Stimulated activated CD8-positive, alpha-beta memory T cell treated with anti-CD3 and anti-CD28 coated beads, Interleukin-15, amount 100 ng/mL, for 1 hour (primary cell): ENCODE measurements at regions not wholly inside any gene's neighbourhood (a gene's known extent, or its start where the extent isn't known, plus 50 kb on each side); places are given as distances from the start of the nearest gene placed in this dataset.
"Not testable (repeated sequence)": the region's sequence is repeated elsewhere in the genome, so short reads cannot be mapped to it uniquely, and the experiment has no call there.

Source experiments
- DNase-seq: peaks from one replicate; pipeline ENCODE4 v3.0.0-alpha.2; 2020; ENCODE audit warnings: low read depth

DNA sequence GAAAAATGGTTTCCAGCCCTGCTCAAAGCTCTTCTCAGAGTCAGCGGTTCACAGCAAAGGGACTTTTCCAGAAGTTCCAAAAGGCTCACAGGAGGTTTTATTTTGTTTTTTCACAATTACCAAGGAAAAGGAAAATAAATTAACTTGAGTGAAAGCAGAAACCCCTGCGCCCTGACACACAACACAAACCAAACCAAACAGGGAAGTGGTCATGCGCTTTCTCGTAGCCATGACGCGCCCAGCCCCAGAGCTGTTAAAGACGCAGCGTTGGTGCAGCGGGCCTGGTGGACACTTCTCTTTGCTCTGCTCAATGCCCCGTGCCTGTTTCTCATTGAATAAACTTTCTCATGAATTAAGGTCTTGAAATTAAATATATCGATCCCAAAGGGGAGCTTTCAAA lies 134.4 kb upstream of the LYZL2 start:
- no peak for DNase-seq

DNA sequence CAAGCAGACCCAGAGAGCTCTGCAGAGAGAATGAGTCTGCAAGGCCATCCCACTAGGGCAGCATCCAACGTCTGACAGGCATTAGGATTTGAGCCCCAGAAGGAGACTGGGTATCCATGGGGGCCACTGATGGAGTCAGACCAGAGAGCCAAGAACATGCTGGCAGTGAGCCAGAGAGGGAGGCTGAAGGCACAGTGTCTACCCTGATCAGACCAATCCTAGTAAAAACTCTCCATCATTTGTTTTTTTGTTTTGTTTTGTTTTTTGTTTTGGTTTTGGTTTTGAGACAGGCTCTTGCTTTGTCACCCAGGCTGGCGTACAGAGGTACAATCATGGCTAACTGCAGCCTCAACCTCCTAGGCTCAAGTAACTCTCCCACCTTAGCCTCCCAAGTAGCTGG lies 133.1 kb upstream of the LYZL2 start:
- no peak for DNase-seq

DNA sequence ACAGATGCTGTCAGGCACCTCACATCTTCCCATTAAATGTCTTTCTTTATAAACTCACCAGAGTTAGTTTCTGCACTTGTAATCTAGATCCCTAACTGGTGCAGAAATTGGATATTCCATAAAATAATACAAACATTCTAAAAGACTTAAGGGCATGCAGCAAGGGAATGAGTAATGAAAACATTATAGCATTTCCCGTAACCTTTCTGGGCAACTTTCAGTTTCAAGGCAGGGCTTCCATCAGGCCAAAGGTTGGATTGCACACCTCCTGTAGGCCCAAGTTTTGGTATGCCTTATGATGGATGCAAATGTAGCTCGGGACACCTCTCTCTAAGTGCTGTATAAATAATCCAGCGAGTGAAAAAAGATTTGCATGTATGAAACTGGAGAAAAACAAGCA lies 129.9 kb upstream of the LYZL2 start:
- no peak for DNase-seq

DNA sequence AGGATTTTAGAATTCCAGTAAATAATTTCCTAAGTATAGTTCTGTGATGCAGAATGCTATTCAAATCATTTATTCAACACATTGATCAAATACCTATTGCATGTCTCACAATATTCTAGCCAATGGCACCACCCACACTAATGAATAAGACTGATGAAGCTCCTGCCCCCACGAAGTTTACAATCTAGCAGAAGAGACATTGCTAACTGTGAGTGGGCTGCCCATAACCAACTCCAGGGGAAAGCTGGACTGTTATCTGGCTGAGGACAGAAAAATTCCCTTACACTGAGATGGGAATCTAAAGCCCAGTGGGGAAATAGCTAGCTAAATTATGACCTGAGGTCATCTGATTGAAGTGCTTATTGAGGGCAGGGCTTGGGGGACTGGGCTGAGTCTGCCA lies 128.8 kb upstream of the LYZL2 start:
- no peak for DNase-seq

DNA sequence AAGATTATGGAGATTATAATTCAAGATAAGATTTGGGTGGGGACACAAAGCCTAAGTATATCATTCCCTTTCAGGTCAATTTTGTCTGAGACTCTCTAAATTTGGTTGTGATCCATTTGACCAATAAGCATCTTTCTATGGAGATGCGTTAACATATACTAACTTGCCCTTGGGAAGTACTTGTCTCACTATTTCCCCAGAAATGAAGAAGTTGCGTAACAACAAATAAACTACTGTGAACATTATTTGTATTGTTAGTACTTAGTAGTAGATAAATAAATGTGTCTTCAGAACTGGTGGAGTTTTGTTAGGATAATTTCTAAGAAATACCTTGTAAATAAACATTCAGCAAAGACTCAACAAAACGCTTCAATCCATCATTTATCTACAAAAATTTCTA lies 127.3 kb upstream of the LYZL2 start:
- no peak for DNase-seq

DNA sequence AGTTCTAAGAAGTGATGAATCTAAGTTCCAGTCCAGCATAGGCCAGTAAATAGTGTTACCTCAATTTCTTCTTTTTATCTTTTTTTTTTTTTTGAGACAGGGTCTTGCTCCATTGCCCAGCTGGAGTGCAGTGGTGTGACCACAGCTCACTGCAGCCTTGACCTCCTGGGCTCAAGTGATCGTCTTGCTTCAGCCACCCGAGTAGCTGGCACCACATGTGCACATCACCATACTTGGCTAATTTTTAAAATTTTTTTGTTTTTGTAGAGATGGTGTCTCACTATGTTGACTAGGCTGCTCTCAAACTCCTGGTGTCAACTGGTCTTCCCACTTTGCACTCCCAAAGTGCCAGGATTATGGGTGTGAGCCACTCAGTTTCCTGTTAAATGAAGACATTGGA lies 126.6 kb upstream of the LYZL2 start:
- no peak for DNase-seq

DNA sequence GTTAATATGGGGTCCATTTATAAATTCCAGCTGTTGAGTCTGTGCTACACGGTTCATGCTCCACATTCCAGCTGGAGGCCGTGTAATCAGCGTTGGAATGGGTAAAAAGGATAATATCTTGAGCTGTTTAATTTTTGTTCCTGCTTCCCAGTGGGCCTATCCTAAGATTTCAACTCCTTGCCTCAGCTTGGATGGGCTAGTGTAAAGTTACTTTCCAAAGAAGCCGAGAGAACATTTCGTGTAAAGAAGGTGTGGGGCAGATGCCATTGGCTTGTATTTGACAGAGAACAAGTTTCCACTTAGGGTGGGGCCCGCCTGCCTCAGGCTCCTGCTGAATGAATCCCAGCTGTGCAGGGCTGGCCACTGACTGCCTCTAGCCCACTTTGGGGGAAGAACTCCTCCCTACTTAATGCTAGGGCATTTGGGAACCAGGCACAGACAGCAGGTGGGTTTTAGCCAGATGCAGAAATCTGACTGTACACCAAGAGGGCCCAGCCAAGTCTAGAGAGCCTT lies 125.9 kb upstream of the LYZL2 start:
- no peak for DNase-seq

DNA sequence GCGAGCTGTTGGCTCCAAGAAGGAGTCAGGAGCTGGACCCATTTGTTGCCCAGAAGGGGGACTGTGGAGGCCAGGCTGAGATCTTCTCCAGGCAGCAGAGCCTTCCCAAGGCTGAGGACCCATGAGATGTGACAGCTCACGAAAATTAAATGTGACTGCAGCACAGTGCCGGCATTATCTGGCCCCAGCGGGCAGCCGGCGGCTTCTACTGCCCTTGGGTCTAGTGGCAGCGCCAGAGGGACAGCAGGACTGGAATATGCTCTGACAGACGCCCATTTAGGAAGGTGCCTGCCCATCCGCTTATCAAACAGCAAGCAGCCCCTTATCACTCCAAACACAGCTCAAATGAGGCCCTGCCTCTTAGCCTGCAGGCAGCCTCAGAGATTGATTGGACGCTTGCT lies 122.9 kb upstream of the LYZL2 start:
- no peak for DNase-seq

DNA sequence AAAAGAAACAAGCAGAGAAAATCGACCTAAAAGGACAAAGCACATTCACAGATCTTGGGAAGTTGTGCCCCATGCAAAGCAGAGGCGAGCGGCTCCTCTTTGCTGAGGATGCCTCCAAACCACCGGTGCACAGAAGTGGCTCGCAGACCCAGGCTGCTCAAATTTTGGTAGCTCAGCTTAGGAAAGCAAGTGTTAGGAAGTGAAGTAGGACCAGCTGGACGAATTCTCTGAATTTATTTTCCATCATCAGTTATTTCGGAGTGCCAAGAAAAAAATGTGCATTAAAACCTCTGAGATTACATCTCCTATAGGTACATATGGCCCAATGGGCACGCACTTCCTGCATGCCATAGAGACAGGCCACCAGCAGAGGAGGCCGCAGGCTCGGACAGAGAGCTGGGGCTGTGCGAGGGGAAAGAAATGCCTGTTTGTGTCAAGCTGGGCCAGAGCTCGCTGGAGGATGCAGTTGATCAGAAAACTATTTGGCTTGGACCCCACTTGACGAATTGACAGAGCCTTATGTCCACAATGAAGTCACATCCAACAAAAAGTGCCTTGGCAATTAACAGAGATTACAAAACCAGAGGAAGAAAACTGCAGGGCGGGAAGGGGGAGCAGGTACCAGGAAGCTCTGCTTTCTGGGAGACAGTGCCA lies 122.3 kb upstream of the LYZL2 start:
- peak; percentile 34 for DNase-seq

DNA sequence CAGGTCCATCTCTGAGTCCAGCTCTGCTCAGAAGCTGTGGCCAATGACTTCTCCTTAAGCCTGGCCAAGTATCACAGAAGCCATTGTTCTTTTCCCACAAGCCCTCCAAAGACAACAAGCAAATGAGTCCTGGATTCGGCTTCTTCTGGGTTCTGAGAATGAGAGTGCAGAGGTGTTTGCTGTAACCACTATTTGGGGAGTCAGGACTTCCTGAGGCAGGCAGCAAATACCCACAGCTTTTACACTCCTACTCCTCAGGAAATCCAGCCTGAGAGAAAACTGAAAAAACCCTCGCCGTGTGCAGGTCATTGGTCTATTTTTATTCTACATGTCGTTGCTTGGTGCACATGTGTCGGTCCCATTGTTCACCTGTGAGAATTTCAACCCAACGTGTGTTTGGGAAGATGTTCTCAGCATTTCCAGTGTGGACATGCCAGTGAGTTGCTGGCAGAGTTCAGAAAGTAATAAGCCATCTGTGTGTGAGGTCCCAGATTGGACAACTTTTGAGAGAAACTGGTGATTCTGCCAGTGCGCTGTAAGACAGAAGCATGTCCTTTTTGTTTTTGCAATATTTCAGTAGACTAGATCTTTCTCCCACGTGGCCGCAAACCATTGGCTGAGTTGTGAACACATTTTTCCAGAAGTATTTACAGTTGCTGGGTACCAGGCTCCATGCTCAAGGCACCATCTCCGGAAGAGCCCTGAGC lies 121.6 kb upstream of the LYZL2 start:
- DNase-seq: no peak

DNA sequence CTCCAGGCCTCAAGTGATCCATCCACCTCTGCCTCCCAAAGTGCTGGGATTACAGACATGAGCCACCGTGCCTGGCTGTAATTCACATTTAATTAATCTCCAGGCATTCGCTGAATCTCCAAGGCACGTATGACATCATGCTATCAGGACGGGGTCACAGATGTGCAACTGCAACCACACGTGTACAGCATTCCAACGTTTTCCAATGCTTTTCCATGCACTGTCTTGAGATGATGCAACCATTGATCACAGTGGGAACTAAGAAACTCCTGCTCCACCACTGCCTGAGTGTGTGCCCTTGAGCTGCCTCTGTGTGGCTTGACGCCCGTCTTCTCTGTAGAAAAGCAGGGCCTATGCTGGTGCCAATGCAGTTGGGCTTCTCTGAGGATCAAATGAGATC lies 119.8 kb upstream of the LYZL2 start:
- DNase-seq: no peak

DNA sequence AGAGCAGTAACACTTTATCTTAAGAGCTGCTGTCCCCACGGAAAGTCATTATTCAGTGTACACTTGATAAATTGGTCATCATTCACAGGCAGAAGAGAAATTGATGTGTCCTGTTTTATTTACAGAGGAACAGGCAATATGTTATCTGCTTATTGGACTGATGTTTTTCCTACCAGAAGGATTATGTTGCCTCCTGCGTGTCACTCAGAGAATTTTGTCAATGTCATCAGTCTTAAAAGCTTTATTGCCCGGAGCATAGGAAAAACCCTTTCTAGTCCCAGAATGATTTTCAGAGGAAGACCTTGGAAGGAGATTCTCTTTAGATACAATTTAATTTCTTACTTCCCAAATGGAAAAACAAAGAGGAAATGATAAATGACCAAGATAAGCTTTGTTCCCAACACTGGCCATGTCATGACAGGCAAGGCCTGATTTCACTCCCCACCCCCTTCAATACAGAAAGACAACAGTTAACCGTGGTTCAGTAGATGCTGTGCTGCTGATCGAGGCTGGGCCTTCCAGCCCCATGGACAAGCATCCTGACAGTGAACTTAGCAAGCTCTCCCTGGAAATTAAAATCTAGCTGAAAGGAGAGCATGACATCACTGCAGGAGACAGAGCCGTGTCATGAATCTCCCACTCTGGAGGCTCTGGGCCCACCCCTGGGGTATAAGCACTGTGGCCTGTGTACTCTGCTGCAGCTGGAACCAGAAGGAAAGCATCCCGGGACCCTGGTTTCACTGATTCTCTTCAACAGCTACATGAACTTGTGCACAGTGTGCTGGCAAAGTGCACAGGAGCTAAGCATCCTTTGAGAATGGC lies 118.8 kb upstream of the LYZL2 start:
- DNase-seq: no peak

DNA sequence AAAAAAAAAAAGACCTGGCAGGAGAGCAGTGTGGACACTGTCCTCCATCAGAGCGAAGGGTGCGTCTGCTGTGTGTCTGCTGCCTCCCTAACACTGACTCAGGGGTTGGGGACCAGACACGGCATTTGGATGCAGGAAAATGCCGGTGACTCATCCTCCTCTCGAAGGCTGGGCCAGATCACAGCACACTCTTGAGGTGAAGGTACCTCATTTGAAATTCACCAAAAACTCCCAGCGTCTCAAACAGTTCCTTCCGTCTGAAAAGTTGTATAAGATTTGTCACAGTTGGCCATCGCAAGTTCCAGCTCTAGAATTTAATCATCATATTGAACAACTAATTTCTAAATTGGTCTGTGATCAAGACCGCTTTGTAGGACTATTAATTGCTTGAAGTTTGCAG lies 118.1 kb upstream of the LYZL2 start:
- no peak for DNase-seq

DNA sequence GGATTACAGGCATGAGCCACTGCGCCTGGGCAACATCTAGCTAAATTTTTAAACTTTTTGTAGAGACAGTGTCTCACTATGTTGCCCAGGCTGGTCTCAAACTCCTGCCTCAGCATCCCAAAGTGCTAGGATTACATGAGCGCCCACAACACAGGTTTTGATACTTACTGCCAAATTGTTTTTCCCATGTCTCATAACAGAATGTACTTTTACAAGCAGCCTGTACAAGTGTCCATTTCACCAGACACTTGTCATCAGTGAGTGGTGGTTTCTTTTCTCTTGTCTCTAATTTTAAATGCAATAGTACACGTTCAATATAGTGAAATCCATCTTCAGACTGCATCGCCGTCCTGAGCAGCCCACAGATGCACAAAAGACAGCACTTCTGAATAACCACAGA lies 116.4 kb upstream of the LYZL2 start:
- DNase-seq: no peak

DNA sequence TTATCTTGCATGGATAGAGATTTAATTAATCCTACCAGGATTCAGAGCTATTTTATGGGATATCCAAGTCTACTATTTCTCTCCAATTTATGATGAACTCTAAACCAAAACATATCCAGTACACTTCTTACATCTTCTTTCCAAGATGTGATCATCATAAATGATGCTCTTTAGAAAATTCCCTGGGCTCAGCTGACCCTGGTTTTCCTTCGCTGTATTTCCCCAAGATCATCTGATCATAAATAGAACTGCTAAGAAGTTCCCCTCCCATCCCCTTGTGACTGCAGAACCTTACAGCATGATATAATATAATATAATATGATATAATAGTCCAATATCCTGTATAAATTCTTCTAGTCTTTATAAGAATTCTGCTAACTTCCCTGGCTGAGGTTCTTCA lies 114.6 kb upstream of the LYZL2 start:
- no peak for DNase-seq

DNA sequence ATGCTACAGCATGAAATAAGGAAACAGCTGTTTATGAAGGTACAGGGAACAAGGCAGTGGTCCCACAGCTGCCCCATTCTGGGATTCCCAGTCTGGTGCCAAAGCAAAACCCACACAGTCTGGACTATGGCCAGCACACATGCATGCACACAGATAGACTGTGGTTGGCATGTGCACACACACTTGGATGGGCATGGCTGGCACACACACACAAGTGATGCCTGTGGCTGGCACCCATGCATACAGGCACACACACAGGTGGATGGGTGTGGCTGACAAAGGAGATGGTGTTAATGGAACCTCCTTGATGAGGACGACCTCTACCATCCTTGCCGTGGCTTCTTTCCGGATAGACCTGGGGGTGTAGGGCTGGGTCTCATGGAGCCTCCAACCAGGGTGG lies 114.0 kb upstream of the LYZL2 start:
- no peak for DNase-seq

DNA sequence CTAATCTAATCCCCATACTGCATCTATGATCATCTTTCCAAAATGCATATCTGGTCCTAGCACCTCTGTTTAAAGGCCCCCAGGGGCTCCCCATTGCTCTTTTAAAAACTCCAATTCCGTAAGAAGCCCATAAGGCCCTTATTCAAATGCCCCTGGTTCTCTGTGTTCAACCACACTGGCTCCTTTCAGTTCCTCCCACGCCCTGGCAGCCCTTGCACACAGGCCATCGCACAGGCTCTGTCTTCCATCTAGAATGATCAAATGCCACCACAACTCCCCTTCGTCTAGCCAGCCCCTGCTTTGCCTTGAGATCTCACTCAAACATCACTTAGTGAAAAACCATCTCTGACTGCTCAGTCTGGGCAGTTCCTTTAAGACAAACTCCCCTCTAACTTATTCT lies 112.9 kb upstream of the LYZL2 start:
- DNase-seq: no peak

DNA sequence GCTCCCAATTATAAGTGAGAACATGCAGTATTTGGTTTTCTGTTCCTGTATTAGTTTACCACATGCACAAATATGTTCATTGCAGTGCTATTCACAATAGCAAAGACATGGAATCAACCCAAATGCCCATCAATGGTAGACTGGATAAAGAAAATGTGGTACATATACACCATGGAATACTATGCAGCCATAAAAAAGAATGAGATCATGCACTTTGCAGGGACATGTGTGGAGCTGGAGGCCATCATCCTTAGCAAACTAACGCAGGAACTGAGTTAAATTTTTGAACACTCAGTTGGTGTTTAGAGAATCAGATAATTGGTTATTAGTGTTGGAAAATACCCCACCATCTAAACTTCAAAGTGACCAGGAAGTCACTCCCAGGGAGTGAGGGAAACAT lies 111.2 kb upstream of the LYZL2 start:
- not testable (repeated sequence) for DNase-seq

DNA sequence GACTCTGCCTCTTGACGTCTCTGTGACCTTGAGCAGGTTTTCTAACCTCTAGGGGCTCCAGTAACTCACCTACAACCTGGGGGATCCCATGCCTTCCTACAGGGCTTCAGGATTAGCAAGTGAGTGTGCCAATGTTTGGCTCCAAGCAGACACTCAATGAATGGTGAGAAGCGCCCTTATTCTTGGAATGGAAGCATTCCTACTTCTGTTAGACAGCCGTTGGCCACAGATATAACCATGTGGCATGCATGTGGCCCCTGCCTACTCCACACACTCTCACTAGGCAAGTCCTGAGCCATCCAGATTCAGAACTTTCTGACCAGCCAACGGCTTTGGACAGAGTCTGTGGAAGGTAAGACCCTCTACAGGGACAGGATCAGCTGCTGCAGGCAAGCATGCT lies 108.9 kb upstream of the LYZL2 start:
- no peak for DNase-seq

DNA sequence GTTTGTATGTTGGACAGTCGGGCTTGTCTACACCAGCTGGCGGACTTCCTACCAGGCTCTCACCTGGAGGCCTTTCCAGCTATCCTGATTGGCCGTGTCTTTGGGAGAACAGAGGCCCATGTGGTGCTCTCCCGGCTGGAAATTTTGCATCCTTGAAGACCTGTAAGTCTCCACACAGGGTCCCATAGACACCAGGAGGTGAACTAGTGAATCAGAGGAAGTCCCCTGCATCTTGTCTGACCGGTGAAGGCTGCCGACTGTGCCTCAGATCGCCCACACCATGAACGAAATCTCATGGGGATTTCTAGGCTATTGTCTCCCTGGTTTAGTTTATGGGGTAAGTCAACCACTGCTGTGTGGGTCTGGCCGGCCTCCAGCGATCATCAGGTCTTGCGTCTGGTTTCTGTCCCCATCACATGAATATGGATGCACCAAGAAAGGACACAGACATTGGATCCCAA lies 108.4 kb upstream of the LYZL2 start:
- no peak for DNase-seq

DNA sequence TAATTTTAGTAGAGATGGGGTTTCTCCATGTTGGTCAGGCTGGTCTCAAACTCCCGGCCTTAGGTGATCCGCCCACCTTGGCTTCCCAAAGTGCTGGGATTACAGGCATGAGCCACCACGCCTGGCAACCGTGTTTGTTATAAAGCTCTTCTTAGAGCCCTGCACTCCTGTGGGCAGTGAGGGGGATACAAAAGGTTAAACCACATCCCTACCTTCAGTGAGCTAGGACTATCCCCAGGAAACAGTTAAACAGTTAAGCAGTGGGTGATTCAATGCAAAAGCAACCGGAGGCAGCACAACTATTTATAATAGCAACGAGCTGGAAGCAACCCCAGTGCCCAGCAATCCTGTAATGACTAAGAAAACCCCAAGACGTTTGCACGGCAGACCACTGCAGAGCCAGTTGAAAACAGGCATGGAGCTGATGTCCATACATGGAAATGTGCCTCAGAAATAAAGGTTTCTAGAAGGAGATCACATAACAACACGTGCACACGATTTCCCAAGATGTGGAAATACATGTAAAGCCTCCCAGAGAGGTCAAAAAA lies 107.2 kb upstream of the LYZL2 start:
- no peak for DNase-seq

DNA sequence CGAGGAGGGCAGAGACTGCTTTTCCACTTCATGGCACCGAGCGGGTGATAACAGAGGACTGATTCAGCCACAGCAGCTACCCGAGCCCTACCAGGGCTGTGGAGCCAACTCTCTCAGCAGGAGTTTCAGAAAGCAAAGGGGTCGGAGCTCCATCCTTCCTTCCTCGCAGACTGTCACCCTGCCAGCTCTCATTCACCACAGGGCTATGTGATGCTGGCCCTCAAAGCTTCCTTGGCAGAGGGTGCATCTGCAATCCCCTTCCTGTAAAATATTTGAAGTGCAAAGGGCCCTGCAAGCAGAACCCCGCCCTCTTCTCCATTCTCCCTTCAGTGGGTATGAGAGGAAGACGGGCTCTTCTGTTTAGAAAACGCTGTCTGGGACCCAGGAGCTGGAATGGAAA lies 105.3 kb upstream of the LYZL2 start:
- no peak for DNase-seq

DNA sequence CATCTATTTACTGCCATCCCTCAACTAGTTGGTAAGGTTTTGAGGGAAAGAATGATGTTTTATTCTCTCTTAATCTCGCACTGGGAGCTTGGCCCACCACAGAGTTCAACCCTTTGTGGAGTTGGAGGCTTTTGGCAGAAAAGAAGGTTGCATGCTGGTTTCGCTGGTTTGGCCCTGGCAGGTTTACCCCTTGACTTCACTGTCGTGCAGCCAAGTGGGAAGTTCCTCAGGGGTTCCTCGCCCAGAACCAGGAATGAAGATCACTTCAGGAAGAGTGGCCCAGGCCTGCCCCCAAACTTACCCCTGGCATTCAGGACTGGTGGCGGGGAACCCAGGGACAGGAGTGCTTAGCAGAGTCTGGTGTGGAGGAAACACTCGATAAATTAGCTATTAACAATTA lies 103.1 kb upstream of the LYZL2 start:
- DNase-seq: no peak
